A673 (cell line): ENCODE measurements at regions not wholly inside any gene's neighbourhood (a gene's known extent, or its start where the extent isn't known, plus 50 kb on each side); places are given as distances from the start of the nearest gene placed in this dataset.
A peak's percentile ranks its signal among the peaks of the same experiment; 100 is the strongest.

ENCODE experiments used
- EZH2 ChIP-seq: fragments of 200-600 bp; sonication (generic); IDR thresholded peaks from 2 replicates; pipeline ENCODE4 v1.6.1; 2017; ENCODE audit warnings: borderline replicate concordance, low read depth, mild to moderate bottlenecking, mixed read lengths, antibody characterized with exemption, low read length; ENCODE audit not compliant: poor library complexity, severe bottlenecking
- TF ChIP-seq, protein P1 (sequence below): fragments of 300-800, 200-600 bp; sonication (generic); conservative IDR thresholded peaks from 2 replicates; pipeline ENCODE4 v1.5.1; 2017; ENCODE audit warnings: low read depth, mild to moderate bottlenecking, antibody characterized with exemption, low read length, moderate library complexity, mixed read lengths

DNA sequence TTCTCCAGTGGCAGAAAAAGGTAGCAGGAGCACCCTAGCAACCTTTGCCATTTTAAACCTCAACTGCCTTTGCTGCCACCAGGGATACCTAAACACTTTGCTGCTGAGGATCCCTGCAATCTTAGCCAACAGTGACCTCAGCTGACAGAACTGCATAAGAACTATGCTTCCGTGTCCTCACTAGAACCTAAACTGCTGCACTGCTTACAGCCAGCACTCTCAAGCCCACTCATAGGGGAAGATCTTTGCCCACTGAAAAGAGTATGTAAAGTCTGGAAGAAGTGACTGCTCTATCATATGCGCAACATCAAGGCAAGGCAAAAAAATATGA lies 270.0 kb upstream of the PCDH20 start:
- no peak for TF ChIP-seq EZH2
- TF ChIP-seq, protein P1, sequence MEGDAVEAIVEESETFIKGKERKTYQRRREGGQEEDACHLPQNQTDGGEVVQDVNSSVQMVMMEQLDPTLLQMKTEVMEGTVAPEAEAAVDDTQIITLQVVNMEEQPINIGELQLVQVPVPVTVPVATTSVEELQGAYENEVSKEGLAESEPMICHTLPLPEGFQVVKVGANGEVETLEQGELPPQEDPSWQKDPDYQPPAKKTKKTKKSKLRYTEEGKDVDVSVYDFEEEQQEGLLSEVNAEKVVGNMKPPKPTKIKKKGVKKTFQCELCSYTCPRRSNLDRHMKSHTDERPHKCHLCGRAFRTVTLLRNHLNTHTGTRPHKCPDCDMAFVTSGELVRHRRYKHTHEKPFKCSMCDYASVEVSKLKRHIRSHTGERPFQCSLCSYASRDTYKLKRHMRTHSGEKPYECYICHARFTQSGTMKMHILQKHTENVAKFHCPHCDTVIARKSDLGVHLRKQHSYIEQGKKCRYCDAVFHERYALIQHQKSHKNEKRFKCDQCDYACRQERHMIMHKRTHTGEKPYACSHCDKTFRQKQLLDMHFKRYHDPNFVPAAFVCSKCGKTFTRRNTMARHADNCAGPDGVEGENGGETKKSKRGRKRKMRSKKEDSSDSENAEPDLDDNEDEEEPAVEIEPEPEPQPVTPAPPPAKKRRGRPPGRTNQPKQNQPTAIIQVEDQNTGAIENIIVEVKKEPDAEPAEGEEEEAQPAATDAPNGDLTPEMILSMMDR = peak; percentile 54
